CD14-positive monocyte (primary cell): ENCODE measurements at regions not wholly inside any gene's neighbourhood (a gene's known extent, or its start where the extent isn't known, plus 50 kb on each side); places are given as distances from the start of the nearest gene placed in this dataset.

Source experiments
- DNase-seq, 3 donors: peaks; one replicate each; pipeline ENCODE4 v3.0.0-alpha.2; 2011 to 2022
- H2AFZ ChIP-seq: 2 replicates; pipeline ENCODE4 v1.6.0; 2012; ENCODE audit warnings: mild to moderate bottlenecking, low read depth, low read length, inconsistent platforms; ENCODE audit not compliant: insufficient read depth, poor library complexity, severe bottlenecking
- H3K27ac ChIP-seq, 2 donors: 1 replicate in 1 of 2; 2 replicates in 1 of 2; pipeline ENCODE4 v1.5.1; 2012 to 2013; ENCODE audit warnings: low read length in 2 of 2, control low read depth in 1 of 2, inconsistent platforms in 1 of 2, low read depth in 1 of 2, mild to moderate bottlenecking in 1 of 2
- H3K27me3 ChIP-seq, 2 donors: one replicate each; pipeline versions ENCODE4 v1.6.0 to v1.6.1; 2011 to 2013; ENCODE audit warnings: low read length in 2 of 2; ENCODE audit not compliant: control insufficient read depth in 2 of 2, insufficient read depth in 2 of 2
- H3K36me3 ChIP-seq, 2 donors: replicated peaks in 1 of 2; 1 replicate in 1 of 2; 2 replicates in 1 of 2; pipeline versions ENCODE4 v1.5.1 to v1.6.1; 2012 to 2013; ENCODE audit warnings: low read length in 2 of 2, control low read depth in 1 of 2, inconsistent platforms in 1 of 2, mild to moderate bottlenecking in 1 of 2; ENCODE audit not compliant: insufficient read depth in 2 of 2, control insufficient read depth in 1 of 2
- H3K4me1 ChIP-seq, 2 donors: 1 replicate in 1 of 2; 2 replicates in 1 of 2; pipeline versions ENCODE4 v1.5.1 to v1.6.1; 2012 to 2013; ENCODE audit warnings: low read length in 2 of 2, control low read depth in 1 of 2, inconsistent platforms in 1 of 2, mild to moderate bottlenecking in 1 of 2, moderate library complexity in 1 of 2; ENCODE audit not compliant: insufficient read depth in 2 of 2, control insufficient read depth in 1 of 2
- H3K4me2 ChIP-seq: replicated peaks from 2 replicates; pipeline ENCODE3; 2012; ENCODE audit warnings: low read length, moderate library complexity, mild to moderate bottlenecking; ENCODE audit not compliant: poor library complexity, severe bottlenecking; ENCODE audit errors: extremely low read depth
- H3K4me3 ChIP-seq, 3 experiments: fragments of 200-600 bp in 1 of 3; sonication (generic) in 1 of 3; replicated peaks in 1 of 3; 1 replicate in 2 of 3; 2 replicates in 1 of 3; pipeline ENCODE4 v1.5.1; 2011 to 2013; ENCODE audit warnings: low read length in 3 of 3, mild to moderate bottlenecking in 3 of 3, control low read depth in 2 of 3, low read depth in 2 of 3, inconsistent platforms in 1 of 3, moderate library complexity in 1 of 3
- H3K79me2 ChIP-seq: 2 replicates; pipeline ENCODE4 v1.6.0; 2012; ENCODE audit warnings: mild to moderate bottlenecking, control low read depth, inconsistent platforms, low read length, moderate library complexity; ENCODE audit not compliant: insufficient read depth
- H3K9ac ChIP-seq: 2 replicates; pipeline ENCODE4 v1.6.0; 2017; ENCODE audit warnings: low read length, mild to moderate bottlenecking; ENCODE audit not compliant: insufficient read depth, poor library complexity, severe bottlenecking
- H3K9me3 ChIP-seq, 2 donors: replicated peaks in 1 of 2; 1 replicate in 1 of 2; 2 replicates in 1 of 2; pipeline versions ENCODE4 v1.5.1 to v1.6.1; 2012 to 2013; ENCODE audit warnings: low read length in 2 of 2, control low read depth in 1 of 2; ENCODE audit not compliant: control insufficient read depth in 1 of 2, insufficient read depth in 1 of 2
- H4K20me1 ChIP-seq: 2 replicates; pipeline ENCODE4 v1.6.0; 2012; ENCODE audit warnings: mild to moderate bottlenecking, low read length, control low read depth, moderate library complexity; ENCODE audit not compliant: insufficient read depth
- H3K27ac Mint-ChIP-seq, 7 donors: one replicate each; pipeline ENCODE4 v1.8.0; 2020; ENCODE audit warnings: mild to moderate bottlenecking in 7 of 7, mixed read lengths in 7 of 7, moderate library complexity in 6 of 7, inconsistent platforms in 2 of 7
- H3K27me3 Mint-ChIP-seq, 3 donors: one replicate each; pipeline ENCODE4 v1.8.0; 2021 to 2022; ENCODE audit warnings: low read depth in 3 of 3, mild to moderate bottlenecking in 3 of 3, mixed read lengths in 3 of 3, moderate library complexity in 3 of 3, inconsistent platforms in 1 of 3
- H3K36me3 Mint-ChIP-seq, 2 donors: one replicate each; pipeline ENCODE4 v1.8.0; 2020; ENCODE audit warnings: mixed read lengths in 2 of 2, inconsistent platforms in 1 of 2, mild to moderate bottlenecking in 1 of 2
- H3K4me1 Mint-ChIP-seq: one replicate; pipeline ENCODE4 v1.8.0; 2020; ENCODE audit warnings: mild to moderate bottlenecking, mixed read lengths
- H3K4me3 Mint-ChIP-seq, 2 donors: one replicate each; pipeline ENCODE4 v1.8.0; 2020; ENCODE audit warnings: mild to moderate bottlenecking in 2 of 2, mixed read lengths in 2 of 2, moderate library complexity in 1 of 2
- H3K9me3 Mint-ChIP-seq, 7 donors: one replicate each; pipeline ENCODE4 v1.8.0; 2020 to 2022; ENCODE audit warnings: mixed read lengths in 7 of 7, mild to moderate bottlenecking in 6 of 7, moderate library complexity in 6 of 7, inconsistent platforms in 2 of 7
- WGBS: methylation state at CpG from one replicate; pipeline ENCODE4 v1.1.5; 2013; ENCODE audit warnings: missing lambda C conversion rate; ENCODE audit not compliant: insufficient coverage; 5-methylcytosine and 5-hydroxymethylcytosine counted together
- intact Hi-C, 2 donors: fragments of 100-400 bp; cut with micrococcal nuclease; formaldehyde crosslinking; loops; one replicate each; pipeline versions ENCODE4 v1.15.0 to v1.15.1; 2023
- TF ChIP-seq, protein P1 (sequence below): fragments of 200-600 bp; IDR thresholded peaks from one replicate; pipeline ENCODE4 v1.8.0; 2022; ENCODE audit warnings: antibody characterized with exemption, mild to moderate bottlenecking

DNA sequence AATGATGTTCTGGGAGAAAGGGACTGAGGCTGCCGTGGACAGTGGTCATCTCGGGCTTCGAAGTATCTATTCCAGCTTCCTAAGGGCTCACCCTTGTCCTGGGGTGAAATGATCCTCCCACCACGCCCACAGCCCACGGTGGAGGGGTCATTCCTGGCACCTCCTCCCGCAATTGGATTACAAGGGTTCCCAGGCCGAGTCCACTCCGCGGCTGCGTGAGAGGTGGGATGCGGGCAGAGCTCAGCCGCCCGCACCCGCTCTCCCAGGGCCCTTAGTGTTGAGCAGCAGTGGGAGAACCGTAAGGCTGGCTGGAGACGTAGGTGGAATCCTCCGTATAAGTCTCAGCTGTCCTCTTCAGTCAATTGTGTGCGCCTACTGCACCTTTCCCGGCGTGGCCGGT, 273.3 kb upstream of the ADAMTS16 start:
- intact Hi-C loops: no loop called here
- Histone ChIP-seq H3K4me3 (no peak overlapping the region), H3K27ac (no peak overlapping the region), H3K9ac (no peak overlapping the region), H3K27me3 (no peaks in the 10 kb centered on the region), H2AFZ (no peak overlapping the region), H4K20me1 (no peaks in the 10 kb centered on the region), H3K79me2 (no peaks in the 10 kb centered on the region), H3K4me2 (no peak overlapping the region), H3K4me1 (no peaks in the 10 kb centered on the region), H3K9me3 (peaks cover 13 to 16% of the 10 kb centered on the region in 2 donors), H3K36me3 (no peaks in the 10 kb centered on the region)
- 98% methylated on average over 16 of the region's 21 CpGs for WGBS
- Mint-ChIP-seq H3K27me3 (no peaks in the 10 kb centered on the region), H3K4me3 (no peak overlapping the region), H3K27ac (no peak overlapping the region), H3K4me1 (no peaks in the 10 kb centered on the region), H3K9me3 (peaks cover 6 to 13% (median 9%) of the 10 kb centered on the region in 7 donors), H3K36me3 (no peaks in the 10 kb centered on the region)
- no peak for DNase-seq
- TF ChIP-seq, protein P1, sequence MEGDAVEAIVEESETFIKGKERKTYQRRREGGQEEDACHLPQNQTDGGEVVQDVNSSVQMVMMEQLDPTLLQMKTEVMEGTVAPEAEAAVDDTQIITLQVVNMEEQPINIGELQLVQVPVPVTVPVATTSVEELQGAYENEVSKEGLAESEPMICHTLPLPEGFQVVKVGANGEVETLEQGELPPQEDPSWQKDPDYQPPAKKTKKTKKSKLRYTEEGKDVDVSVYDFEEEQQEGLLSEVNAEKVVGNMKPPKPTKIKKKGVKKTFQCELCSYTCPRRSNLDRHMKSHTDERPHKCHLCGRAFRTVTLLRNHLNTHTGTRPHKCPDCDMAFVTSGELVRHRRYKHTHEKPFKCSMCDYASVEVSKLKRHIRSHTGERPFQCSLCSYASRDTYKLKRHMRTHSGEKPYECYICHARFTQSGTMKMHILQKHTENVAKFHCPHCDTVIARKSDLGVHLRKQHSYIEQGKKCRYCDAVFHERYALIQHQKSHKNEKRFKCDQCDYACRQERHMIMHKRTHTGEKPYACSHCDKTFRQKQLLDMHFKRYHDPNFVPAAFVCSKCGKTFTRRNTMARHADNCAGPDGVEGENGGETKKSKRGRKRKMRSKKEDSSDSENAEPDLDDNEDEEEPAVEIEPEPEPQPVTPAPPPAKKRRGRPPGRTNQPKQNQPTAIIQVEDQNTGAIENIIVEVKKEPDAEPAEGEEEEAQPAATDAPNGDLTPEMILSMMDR: no peak

DNA sequence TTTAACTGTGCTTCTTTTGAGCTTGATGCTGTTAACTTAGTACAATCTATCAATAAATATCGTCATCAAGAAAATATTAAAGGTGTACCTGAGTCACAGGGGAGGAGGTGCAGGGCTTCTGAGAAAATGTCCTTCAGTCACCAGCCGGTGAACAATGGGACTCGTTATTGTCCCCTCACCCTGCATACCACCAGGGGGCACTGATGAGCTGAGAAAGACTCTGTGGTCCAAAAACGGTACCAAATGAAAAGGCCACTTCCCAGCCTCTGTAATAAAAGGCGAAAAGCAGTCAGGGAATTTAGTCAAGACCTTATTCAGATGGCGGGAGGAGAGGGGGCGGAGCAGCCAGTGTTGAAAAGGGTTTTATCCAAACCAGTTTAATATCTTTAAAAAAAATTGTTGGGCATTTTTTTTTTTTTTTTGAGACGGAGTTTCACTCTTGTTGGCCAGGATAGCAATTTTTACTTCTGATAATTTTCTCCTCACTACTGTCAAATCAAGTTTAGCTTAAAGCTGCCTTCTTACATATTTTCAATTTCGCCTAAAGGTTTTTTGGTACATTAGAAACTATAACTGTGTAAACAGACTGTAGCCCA, 271.9 kb upstream of the ADAMTS16 start:
- no peaks in the 10 kb centered on the region for H3K36me3 ChIP-seq
- Mint-ChIP-seq H3K36me3 (no peaks in the 10 kb centered on the region), H3K27me3 (no peaks in the 10 kb centered on the region), H3K27ac (no peak overlapping the region), H3K9me3 (peaks cover 6 to 13% (median 9%) of the 10 kb centered on the region in 7 donors), H3K4me3 (no peak overlapping the region), H3K4me1 (no peaks in the 10 kb centered on the region)
- intact Hi-C loops: no loop called here
- no peaks in the 10 kb centered on the region for H3K4me1 ChIP-seq
- TF ChIP-seq, protein P1: peak; percentile 76
- H3K27me3 ChIP-seq: no peaks in the 10 kb centered on the region
- H3K79me2 ChIP-seq: no peaks in the 10 kb centered on the region
- no CpG with 5 or more reads among the region's 9 CpGs for WGBS
- no peak overlapping the region for H2AFZ ChIP-seq
- no peak overlapping the region for H3K4me3 ChIP-seq
- H3K9me3 ChIP-seq: peaks cover 13 to 16% of the 10 kb centered on the region in 2 donors
- H3K27ac ChIP-seq: no peak overlapping the region
- no peak overlapping the region for H3K9ac ChIP-seq
- H3K4me2 ChIP-seq: no peak overlapping the region
- H4K20me1 ChIP-seq: no peaks in the 10 kb centered on the region
- peak in 1 of 3 donors; percentile 1 for DNase-seq
